D721Med (cell line): ENCODE measurements at regions not wholly inside any gene's neighbourhood (a gene's known extent, or its start where the extent isn't known, plus 50 kb on each side); places are given as distances from the start of the nearest gene placed in this dataset.

Experiments
- DNase-seq: peaks from one replicate; pipeline ENCODE4 v3.0.0; 2011; ENCODE audit warnings: low spot score; ENCODE audit not compliant: insufficient read length
- FAIRE-seq: peaks from 2 replicates; lab custom pipeline; 2011; peaks lifted over from hg19 to GRCh38; lab: Jason Lieb, UNC
- TF ChIP-seq, protein P1 (sequence below): IDR thresholded peaks from 2 replicates; pipeline ENCODE4 v1.5.1; 2012; ENCODE audit warnings: mild to moderate bottlenecking, control low read depth; ENCODE audit not compliant: insufficient read depth; ENCODE audit errors: missing control alignments

DNA sequence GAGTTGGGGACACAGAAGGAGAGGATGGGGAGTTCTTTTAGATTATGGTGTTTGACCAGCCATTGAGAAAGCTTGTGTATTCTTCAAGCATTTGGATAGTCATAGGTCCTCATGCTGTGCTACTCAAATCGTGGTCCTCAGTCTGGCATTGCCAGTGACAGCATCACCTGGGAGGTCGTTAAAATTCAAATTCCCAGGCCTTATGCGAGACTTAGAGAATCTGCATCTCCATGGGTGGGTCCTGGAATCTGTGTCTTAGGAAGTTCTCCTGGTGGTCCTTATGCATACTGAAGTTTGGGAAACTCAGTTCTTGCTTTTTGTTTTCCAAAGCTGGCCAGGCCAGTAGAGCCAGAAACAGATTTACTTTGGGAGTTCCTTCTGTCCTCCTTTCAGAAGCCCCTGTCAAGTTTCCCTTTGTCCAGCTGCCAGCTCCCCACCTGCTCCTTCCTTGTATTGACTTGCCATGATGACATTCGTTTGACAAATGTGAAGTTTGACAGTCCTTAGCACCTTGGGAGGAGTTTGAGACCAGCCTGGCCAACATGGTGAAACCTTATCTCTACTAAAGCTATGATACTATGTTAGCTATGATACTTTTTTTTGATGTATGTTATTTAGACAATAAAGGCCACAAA lies 95.6 kb downstream of the PALM2AKAP2 start:
- TF ChIP-seq, protein P1, sequence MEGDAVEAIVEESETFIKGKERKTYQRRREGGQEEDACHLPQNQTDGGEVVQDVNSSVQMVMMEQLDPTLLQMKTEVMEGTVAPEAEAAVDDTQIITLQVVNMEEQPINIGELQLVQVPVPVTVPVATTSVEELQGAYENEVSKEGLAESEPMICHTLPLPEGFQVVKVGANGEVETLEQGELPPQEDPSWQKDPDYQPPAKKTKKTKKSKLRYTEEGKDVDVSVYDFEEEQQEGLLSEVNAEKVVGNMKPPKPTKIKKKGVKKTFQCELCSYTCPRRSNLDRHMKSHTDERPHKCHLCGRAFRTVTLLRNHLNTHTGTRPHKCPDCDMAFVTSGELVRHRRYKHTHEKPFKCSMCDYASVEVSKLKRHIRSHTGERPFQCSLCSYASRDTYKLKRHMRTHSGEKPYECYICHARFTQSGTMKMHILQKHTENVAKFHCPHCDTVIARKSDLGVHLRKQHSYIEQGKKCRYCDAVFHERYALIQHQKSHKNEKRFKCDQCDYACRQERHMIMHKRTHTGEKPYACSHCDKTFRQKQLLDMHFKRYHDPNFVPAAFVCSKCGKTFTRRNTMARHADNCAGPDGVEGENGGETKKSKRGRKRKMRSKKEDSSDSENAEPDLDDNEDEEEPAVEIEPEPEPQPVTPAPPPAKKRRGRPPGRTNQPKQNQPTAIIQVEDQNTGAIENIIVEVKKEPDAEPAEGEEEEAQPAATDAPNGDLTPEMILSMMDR, result no peak
- DNase-seq (no peak), FAIRE-seq (no peak)

DNA sequence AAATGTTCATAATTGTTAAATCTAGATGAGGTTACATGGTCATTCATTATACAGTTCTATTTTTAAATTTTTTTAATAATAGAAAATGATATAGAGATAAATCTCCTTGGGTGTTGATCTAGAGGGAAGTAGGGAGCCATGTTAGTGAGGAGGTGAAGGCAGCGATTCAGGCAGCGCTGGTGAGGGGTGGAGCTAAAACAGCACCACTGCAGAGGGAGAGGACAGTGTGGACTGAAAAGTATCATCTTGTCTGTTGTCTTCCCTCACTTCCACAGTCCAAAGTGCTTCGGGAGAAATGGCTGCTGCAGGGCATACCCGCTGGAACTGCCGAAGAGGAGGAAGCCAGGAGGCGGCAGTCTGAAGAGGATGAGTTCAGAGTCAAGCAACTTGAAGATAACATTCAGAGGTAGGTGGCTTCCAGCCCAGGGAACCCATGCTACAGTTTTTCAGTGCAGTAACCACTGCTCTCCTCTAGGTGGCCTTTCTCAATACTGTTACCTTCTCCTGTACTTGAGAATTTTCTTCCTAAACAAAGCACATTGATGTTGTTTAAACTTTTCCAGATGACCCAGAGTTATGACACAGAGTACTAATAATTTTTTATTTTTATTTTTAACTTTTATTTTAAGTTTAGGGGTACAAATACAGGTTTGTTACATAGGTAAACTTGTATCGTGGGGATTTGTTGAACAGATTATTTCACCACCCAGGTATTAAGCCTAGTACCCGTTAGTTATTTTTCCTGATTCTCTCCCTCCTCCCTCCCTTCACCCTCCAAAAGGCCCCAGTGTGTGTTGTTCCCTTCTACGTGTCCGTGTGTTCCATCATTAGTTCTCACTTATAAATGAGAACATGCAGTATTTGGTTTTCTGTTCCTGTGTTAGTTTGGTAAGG lies 100.5 kb downstream of the PALM2AKAP2 start:
- peak; percentile 22 for DNase-seq
- TF ChIP-seq, protein P1, result peak; percentile 12
- no peak for FAIRE-seq

DNA sequence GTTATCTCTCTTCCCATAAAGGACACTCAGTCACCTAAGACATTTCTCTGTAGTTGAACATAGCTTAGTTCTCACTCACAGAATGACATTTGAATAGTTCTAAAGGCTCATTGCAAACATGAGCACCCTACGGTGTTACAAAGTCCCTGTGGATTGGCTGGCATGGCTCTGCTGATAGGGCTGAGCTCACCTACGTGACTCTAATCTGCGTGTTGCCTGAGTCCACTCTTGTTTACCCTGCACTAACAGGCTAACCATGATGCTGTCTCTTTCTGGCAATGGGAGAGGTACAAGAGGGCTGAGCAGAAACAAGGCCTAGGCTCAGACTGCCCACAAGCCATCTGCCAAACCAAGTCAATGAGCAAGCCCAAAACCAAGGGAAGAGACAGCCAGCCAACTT lies 103.6 kb downstream of the PALM2AKAP2 start:
- DNase-seq (no peak), FAIRE-seq (no peak)
- TF ChIP-seq, protein P1, result no peak

DNA sequence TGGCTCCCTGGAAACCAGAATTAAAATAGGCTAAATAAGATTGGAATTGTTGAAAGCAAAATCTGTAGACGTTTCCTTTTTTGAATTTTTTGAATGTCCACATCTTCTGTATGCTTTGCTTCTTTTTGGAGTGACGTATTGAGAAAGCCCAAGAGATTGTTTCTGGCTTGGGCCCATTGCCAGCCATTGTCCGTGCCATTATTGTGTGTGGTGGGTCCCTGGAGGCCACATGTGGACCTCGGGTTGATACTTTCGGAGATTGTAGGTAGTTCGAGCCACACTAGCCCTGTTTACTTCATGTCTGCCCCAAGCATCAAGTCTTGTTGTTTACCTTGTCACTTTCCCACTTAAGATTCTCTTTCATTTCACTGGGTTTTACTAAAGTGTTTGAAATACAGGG lies 106.0 kb downstream of the PALM2AKAP2 start:
- FAIRE-seq, result no peak
- TF ChIP-seq, protein P1, result no peak
- DNase-seq, result no peak

DNA sequence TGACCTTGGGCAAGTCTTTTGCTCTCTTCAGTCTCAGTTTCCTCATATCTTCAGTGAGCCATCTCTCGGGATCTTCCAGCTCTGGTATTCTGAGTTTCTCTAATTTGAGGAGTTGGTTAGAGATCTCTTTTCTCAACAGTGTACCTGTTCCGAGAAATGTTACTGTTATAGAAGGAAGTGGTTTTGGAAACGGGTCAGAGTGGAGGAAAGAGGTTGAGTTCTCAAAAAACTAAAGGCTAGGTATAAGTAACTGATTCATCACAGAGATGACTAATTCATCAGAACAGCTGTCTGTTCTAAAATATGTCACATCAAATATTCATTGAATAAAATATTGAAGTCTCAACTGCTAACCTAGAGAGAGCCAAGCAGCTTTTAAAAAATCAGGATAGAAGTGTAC lies 106.6 kb downstream of the PALM2AKAP2 start:
- DNase-seq, result no peak
- TF ChIP-seq, protein P1, result no peak
- no peak for FAIRE-seq

DNA sequence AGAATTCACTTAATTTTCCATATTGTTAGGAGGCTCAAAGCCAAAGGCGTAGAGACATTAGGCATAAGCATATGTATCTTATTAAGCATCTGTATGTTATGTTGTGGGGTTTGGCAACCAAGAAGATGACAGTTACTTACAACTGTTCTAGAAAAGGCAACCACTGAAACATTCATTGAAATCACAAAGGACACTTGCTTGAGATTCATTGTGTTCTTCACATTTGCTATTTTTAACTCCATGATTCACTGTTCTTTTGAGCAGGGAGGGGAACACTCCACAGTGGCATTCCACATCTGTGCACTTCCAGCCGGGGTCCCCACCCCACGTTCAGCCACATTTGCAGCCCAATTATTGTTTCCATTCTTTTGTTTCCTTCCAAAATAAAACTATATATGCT lies 107.1 kb downstream of the PALM2AKAP2 start:
- FAIRE-seq (no peak), DNase-seq (no peak)
- TF ChIP-seq, protein P1, result no peak

DNA sequence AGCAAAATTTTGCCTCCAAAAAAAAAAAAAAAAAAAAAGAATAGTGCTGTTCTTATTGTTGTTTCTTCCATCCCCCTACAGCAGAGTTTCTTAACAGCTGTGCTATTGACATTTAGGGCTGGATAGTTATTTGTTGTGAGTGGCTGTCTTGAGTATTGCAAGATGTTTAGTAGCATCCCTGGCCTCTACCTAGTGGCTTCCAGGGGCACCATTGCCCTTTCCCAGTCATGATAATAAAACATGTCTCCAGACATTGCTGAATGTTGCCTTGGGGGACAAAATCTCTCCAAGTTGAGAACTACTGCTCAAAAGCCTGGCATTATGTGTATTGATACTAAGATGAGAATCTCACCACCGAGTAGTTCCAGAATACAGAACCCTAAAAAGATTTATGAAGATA lies 108.7 kb downstream of the PALM2AKAP2 start:
- FAIRE-seq (no peak), DNase-seq (no peak)
- TF ChIP-seq, protein P1, result no peak
